Thyroid gland (tissue), 4 donors: ENCODE measurements at regions not wholly inside any gene's neighbourhood (a gene's known extent, or its start where the extent isn't known, plus 50 kb on each side); places are given as distances from the start of the nearest gene placed in this dataset.

Experiments
- DNase-seq, 2 donors: peaks; one replicate each; pipeline ENCODE4 v3.0.0-alpha.2; 2019
- H3K27ac ChIP-seq, 3 donors: fragments of 200-600 bp; sonication (generic); 1 replicate in 2 of 3; 2 replicates in 1 of 3; pipeline ENCODE4 v1.5.1; 2016 to 2019; ENCODE audit warnings: mild to moderate bottlenecking in 1 of 3, moderate library complexity in 1 of 3
- H3K27me3 ChIP-seq: fragments of 200-600 bp; sonication (generic); one replicate; pipeline ENCODE4 v1.5.1; 2019
- H3K36me3 ChIP-seq, 2 donors: fragments of 200-600 bp; sonication (generic); one replicate each; pipeline ENCODE4 v1.5.1; 2016 to 2019
- H3K4me1 ChIP-seq, 2 donors: fragments of 200-600 bp; sonication (generic); one replicate each; pipeline ENCODE4 v1.5.1; 2017 to 2019
- H3K4me3 ChIP-seq, 3 donors: fragments of 200-600 bp; sonication (generic); replicated peaks in 1 of 3; 1 replicate in 2 of 3; 2 replicates in 1 of 3; pipeline ENCODE4 v1.5.1; 2016; ENCODE audit warnings: mild to moderate bottlenecking in 1 of 3
- H3K9me3 ChIP-seq: fragments of 200-600 bp; sonication (generic); one replicate; pipeline ENCODE4 v1.5.1; 2017
- POLR2A ChIP-seq, 2 donors: fragments of 450-650 bp; IDR thresholded peaks; one replicate each; pipeline ENCODE4 v1.6.1; 2017; ENCODE audit warnings: antibody characterized with exemption in 2 of 2, mild to moderate bottlenecking in 2 of 2, moderate library complexity in 1 of 2
- WGBS, 2 donors: methylation state at CpG; one replicate each; pipeline ENCODE4 v1.1.5; 2017; 5-methylcytosine and 5-hydroxymethylcytosine counted together
- intact Hi-C: fragments of 100-400 bp; cut with DNase I; formaldehyde crosslinking; loops from one replicate; pipeline ENCODE4 v1.15.1; 2023
- TF ChIP-seq, protein P1 (sequence below), 6 experiments: fragments of 200-600 bp in 3 of 6; fragments of 450-650 bp in 3 of 6; sonication (generic) in 3 of 6; IDR thresholded peaks; one replicate each; pipeline ENCODE4 v1.5.1; 2016 to 2019; ENCODE audit warnings: antibody characterized with exemption in 6 of 6, mild to moderate bottlenecking in 2 of 6, inconsistent platforms in 1 of 6, moderate library complexity in 1 of 6

DNA sequence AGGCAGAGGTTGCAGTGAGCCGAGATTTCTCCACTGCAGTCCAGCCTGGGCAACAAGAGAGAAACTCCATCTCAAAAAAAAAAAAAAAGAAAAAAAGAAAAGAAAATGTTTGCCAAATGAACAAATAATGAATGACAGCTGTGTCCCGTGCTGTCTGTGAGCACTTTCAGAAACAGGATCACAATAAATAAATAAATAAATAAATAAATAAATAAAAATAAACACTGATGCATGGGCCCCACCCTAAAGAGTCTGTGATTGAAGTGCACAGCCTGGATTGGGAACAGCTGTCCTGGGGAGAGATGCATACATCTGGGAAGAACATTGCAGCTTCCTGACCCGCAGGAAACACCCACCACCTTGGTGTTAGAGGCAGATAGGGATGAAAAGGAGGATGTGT lies 123.6 kb downstream of the NPTX2 start:
- intact Hi-C loops, result loop anchor here (10.0 kb wide), 1 partner anchor 306 kb away; no protein-coding TSS in a partner anchor
- 83 to 84% methylated on average over 3 of the region's 3 CpGs for WGBS, 2 donors
- H3K9me3 ChIP-seq, result no peaks in the 10 kb centered on the region
- H3K36me3 ChIP-seq, result no peaks in the 10 kb centered on the region
- no peaks in the 10 kb centered on the region for H3K27me3 ChIP-seq
- TF ChIP-seq, protein P1, sequence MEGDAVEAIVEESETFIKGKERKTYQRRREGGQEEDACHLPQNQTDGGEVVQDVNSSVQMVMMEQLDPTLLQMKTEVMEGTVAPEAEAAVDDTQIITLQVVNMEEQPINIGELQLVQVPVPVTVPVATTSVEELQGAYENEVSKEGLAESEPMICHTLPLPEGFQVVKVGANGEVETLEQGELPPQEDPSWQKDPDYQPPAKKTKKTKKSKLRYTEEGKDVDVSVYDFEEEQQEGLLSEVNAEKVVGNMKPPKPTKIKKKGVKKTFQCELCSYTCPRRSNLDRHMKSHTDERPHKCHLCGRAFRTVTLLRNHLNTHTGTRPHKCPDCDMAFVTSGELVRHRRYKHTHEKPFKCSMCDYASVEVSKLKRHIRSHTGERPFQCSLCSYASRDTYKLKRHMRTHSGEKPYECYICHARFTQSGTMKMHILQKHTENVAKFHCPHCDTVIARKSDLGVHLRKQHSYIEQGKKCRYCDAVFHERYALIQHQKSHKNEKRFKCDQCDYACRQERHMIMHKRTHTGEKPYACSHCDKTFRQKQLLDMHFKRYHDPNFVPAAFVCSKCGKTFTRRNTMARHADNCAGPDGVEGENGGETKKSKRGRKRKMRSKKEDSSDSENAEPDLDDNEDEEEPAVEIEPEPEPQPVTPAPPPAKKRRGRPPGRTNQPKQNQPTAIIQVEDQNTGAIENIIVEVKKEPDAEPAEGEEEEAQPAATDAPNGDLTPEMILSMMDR (IDR thresholded peaks at IDR 0.05), result no peak
- TF ChIP-seq POLR2A (IDR thresholded peaks at IDR 0.05), result no peak
- DNase-seq, result no peak
- H3K27ac ChIP-seq, result no peak overlapping the region
- H3K4me1 ChIP-seq, result no peaks in the 10 kb centered on the region
- H3K4me3 ChIP-seq, result no peak overlapping the region

DNA sequence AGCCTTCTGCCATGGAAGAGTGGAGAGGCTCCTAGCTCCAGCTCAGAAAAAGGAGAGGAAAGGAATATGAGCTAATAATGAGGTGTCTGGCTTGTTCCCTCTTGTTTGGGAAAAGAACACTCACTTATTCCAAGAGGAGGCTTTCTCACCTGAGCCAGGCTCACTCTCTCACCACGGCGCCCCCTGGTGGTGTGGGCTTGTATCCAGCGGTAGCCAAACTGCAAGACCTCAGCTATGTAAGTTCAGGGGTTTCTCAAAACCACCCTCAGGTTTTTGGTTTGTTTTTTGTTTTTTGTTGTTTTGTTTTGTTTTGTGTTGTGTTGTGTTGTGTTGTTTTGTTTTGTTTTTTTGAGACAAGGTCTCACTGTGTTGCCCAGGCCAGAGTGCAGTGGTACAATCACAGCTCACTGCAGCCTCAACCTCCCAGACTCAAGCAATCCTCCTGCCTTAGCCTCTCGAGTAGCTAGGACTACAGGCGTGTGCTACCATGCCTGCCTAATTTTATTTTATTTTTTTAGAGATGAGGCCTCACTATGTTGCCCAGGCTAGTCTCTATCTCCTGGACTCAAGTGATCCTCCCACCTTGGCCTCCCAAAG lies 124.0 kb downstream of the TMEM130 start:
- intact Hi-C loops, result loop anchor here (10.0 kb wide), 1 partner anchor 311 kb away; no protein-coding TSS in a partner anchor
- no peak overlapping the region for H3K4me3 ChIP-seq
- no peaks in the 10 kb centered on the region for H3K36me3 ChIP-seq
- H3K27ac ChIP-seq, result no peak overlapping the region
- DNase-seq, result peak; percentile 58 to 70
- TF ChIP-seq POLR2A (IDR thresholded peaks at IDR 0.05), result no peak
- TF ChIP-seq, protein P1 (IDR thresholded peaks at IDR 0.05), result peak; percentile 39 to 62 (median 46)
- no peaks in the 10 kb centered on the region for H3K4me1 ChIP-seq
- no peaks in the 10 kb centered on the region for H3K27me3 ChIP-seq
- 29 to 35% methylated on average over 5 of the region's 5 CpGs for WGBS, 2 donors
- H3K9me3 ChIP-seq, result no peaks in the 10 kb centered on the region

DNA sequence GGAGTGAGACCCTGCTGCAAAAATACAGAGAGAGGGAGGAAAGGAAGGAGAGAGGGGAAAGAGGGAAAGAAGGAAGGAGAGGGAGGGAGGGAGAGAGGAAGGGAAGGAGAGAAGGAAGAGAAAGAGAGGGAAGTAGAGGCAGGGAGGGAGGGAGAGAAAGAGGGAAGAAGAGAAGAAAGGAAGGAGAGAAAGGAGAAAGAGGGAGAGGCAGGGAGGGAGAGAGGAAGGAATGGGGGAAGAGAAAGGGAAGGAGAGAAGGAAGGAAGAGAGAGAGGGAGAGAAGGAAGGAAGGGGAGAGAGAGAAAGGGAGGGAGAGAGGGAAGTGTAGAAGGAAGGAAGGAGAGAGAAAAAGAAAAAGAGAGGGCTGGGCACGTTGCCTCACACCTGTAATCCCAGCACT lies 121.7 kb downstream of the TMEM130 start:
- Histone ChIP-seq H3K4me3 (no peak overlapping the region), H3K27ac (no peak overlapping the region), H3K9me3 (no peaks in the 10 kb centered on the region), H3K27me3 (no peaks in the 10 kb centered on the region), H3K4me1 (no peaks in the 10 kb centered on the region), H3K36me3 (no peaks in the 10 kb centered on the region)
- no peak for DNase-seq
- TF ChIP-seq, protein P1 (IDR thresholded peaks at IDR 0.05), result no peak
- no peak for TF ChIP-seq POLR2A (IDR thresholded peaks at IDR 0.05)
- intact Hi-C loops, result loop anchor here (10.0 kb wide), 1 partner anchor 313 kb away; no protein-coding TSS in a partner anchor
- 30 to 43% methylated on average over 1 of the region's 1 CpG for WGBS, 2 donors

DNA sequence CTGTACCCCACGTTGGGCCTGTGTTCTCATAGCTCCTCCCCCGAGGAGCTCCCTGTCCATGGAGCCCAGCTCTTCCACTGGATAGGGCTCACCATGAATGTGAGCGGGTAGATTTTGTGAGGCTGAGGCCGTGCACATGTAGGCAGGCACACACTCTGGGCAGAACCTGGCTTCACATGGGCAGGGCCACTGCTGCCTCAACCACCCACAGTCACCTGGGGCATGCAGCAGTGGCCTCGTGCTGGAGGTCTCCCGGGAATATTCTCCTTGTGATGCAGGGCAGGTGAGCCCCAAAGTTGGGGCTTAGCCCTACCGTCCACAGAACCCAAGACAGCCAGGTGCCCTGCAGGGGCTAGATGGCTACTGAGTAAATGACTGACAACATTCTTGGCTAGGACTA lies 116.6 kb downstream of the TMEM130 start:
- DNase-seq, result no peak
- TF ChIP-seq, protein P1 (IDR thresholded peaks at IDR 0.05), result no peak
- H3K4me3 ChIP-seq, result no peak overlapping the region
- H3K27ac ChIP-seq, result no peak overlapping the region
- no peaks in the 10 kb centered on the region for H3K27me3 ChIP-seq
- H3K9me3 ChIP-seq, result no peaks in the 10 kb centered on the region
- WGBS, 2 donors, result 90 to 92% methylated on average over 5 to 7 of the region's 7 CpGs
- no peaks in the 10 kb centered on the region for H3K4me1 ChIP-seq
- intact Hi-C loops, result no loop called here
- H3K36me3 ChIP-seq, result no peaks in the 10 kb centered on the region

DNA sequence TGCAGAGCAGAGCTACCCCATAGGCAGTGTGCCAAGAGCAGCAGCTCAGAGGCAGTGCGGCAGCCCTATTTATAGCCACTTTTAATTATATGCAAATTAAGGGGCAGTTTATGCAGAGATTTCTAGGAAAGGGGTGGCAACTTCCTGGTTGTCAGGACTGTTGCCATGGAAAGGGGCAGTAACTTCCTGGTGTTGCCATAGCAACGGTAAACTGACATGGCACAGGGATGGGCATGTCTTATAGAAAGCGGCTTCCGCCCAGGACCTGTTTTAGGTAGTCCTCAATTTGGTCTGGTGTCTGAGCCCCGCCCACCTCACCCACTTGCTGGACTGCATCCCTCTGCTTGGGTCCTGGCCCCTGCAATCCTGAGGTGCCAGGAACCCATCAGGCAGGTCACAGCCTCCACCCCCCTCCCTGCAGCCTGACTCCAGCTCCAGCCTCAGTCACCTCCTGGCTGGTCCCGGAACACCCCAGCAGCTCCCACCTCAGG lies 115.8 kb downstream of the TMEM130 start:
- 72 to 81% methylated on average over 5 to 6 of the region's 6 CpGs for WGBS, 2 donors
- Histone ChIP-seq H3K27me3 (no peaks in the 10 kb centered on the region), H3K9me3 (no peaks in the 10 kb centered on the region), H3K4me1 (no peaks in the 10 kb centered on the region), H3K4me3 (no peak overlapping the region), H3K36me3 (no peaks in the 10 kb centered on the region), H3K27ac (no peak overlapping the region)
- intact Hi-C loops, result no loop called here
- DNase-seq, result no peak
- TF ChIP-seq, protein P1 (IDR thresholded peaks at IDR 0.05), result no peak
- no peak for TF ChIP-seq POLR2A (IDR thresholded peaks at IDR 0.05)
